GM23338 (cell line): ENCODE measurements at regions not wholly inside any gene's neighbourhood (a gene's known extent, or its start where the extent isn't known, plus 50 kb on each side); places are given as distances from the start of the nearest gene placed in this dataset.

Experiments
- ATAC-seq: fragments of 200-7000 bp; cut with Tn5 transposase; 3 replicates; pipeline ENCODE4 v1.9.1; 2020
- DNase-seq: peaks from one replicate; pipeline ENCODE4 v3.0.0-alpha.2; 2015; ENCODE audit warnings: low spot score
- H2AFZ ChIP-seq: fragments of 200-600 bp; sonication (generic); 2 replicates; pipeline ENCODE4 v1.8.0; 2016; ENCODE audit warnings: antibody characterized with exemption, mild to moderate bottlenecking, moderate library complexity
- H3F3A ChIP-seq: fragments of 200-600 bp; sonication (generic); replicated peaks from 2 replicates; pipeline ENCODE4 v1.8.0; 2017; ENCODE audit warnings: antibody characterized with exemption, mixed run types, low read depth
- H3K27ac ChIP-seq: fragments of 200-600 bp; sonication (generic); 2 replicates; pipeline ENCODE4 v1.6.1; 2016; ENCODE audit warnings: low read depth
- H3K27me3 ChIP-seq: fragments of 200-600 bp; sonication (generic); 2 replicates; pipeline ENCODE4 v1.8.0; 2016; ENCODE audit warnings: mild to moderate bottlenecking, mixed run types, moderate library complexity; ENCODE audit not compliant: insufficient read depth
- H3K36me3 ChIP-seq: fragments of 200-600 bp; sonication (generic); 2 replicates; pipeline ENCODE4 v1.8.0; 2016; ENCODE audit warnings: mild to moderate bottlenecking; ENCODE audit not compliant: insufficient read depth
- H3K4me1 ChIP-seq: fragments of 200-600 bp; sonication (generic); 2 replicates; pipeline ENCODE4 v1.8.0; 2016; ENCODE audit warnings: mild to moderate bottlenecking, moderate library complexity; ENCODE audit not compliant: insufficient read depth
- H3K4me2 ChIP-seq: fragments of 200-600 bp; sonication (generic); 2 replicates; pipeline ENCODE4 v1.7.1; 2017; ENCODE audit warnings: mixed run types
- H3K4me3 ChIP-seq: fragments of 200-600 bp; sonication (generic); 2 replicates; pipeline ENCODE4 v1.6.1; 2016; ENCODE audit warnings: mixed run types
- H3K79me2 ChIP-seq: fragments of 200-600 bp; sonication (generic); replicated peaks from 2 replicates; pipeline ENCODE4 v1.8.0; 2017; ENCODE audit warnings: mild to moderate bottlenecking; ENCODE audit not compliant: insufficient read depth
- H3K9me2 ChIP-seq: fragments of 200-600 bp; sonication (generic); 2 replicates; pipeline ENCODE4 v1.8.0; 2017; ENCODE audit not compliant: insufficient read depth
- H4K20me1 ChIP-seq: fragments of 200-600 bp; sonication (generic); replicated peaks from 2 replicates; pipeline ENCODE4 v1.8.0; 2017; ENCODE audit warnings: mild to moderate bottlenecking; ENCODE audit not compliant: insufficient read depth
- H3K27ac Mint-ChIP-seq: 2 replicates; pipeline ENCODE4 v1.8.0; 2020; ENCODE audit warnings: inconsistent platforms, mild to moderate bottlenecking, moderate library complexity, mixed read lengths
- H3K27me3 Mint-ChIP-seq: 3 replicates; pipeline ENCODE4 v1.8.0; 2022; ENCODE audit warnings: low read depth, mild to moderate bottlenecking, moderate library complexity, mixed read lengths, inconsistent platforms; ENCODE audit not compliant: insufficient read depth, poor library complexity
- H3K36me3 Mint-ChIP-seq: 3 replicates; pipeline ENCODE4 v1.8.0; 2021; ENCODE audit warnings: low read depth, mild to moderate bottlenecking, inconsistent platforms, moderate library complexity, mixed read lengths
- H3K4me1 Mint-ChIP-seq: 3 replicates; pipeline ENCODE4 v1.8.0; 2020; ENCODE audit warnings: mild to moderate bottlenecking, inconsistent platforms, mixed read lengths
- H3K4me3 Mint-ChIP-seq: 3 replicates; pipeline ENCODE4 v1.8.0; 2021; ENCODE audit warnings: moderate library complexity, mild to moderate bottlenecking, inconsistent platforms, mixed read lengths
- H3K9me3 Mint-ChIP-seq: 3 replicates; pipeline ENCODE4 v1.8.0; 2020; ENCODE audit warnings: moderate library complexity, mild to moderate bottlenecking, inconsistent platforms, mixed read lengths
- EZH2phosphoT487 ChIP-seq: fragments of 200-600 bp; sonication (generic); IDR thresholded peaks from one replicate; pipeline ENCODE4 v1.8.1; 2018; ENCODE audit warnings: antibody characterized with exemption; ENCODE audit not compliant: unreplicated experiment
- JUNB ChIP-seq: IDR thresholded peaks from one replicate; pipeline ENCODE4 v1.6.1; 2016; ENCODE audit warnings: antibody characterized with exemption; ENCODE audit not compliant: unreplicated experiment
- POLR2AphosphoS5 ChIP-seq: IDR thresholded peaks from 2 replicates; pipeline ENCODE4 v1.6.1; 2016; ENCODE audit warnings: antibody characterized with exemption, low read depth
- REST ChIP-seq: IDR thresholded peaks from one replicate; pipeline ENCODE4 v1.6.1; 2018; ENCODE audit warnings: antibody characterized with exemption; ENCODE audit not compliant: unreplicated experiment
- STAT1 ChIP-seq: IDR thresholded peaks from one replicate; pipeline ENCODE4 v1.6.1; 2016; ENCODE audit warnings: antibody characterized with exemption; ENCODE audit not compliant: unreplicated experiment
- ZNF114 ChIP-seq: fragments of 250-450 bp; sonication (Bioruptor Pico); IDR thresholded peaks from 2 replicates; pipeline ENCODE4 v1.5.0; 2020; ENCODE audit warnings: mild to moderate bottlenecking, moderate library complexity
- TF ChIP-seq, protein P1 (sequence below): fragments of 250-450 bp; sonication (Bioruptor Pico); IDR thresholded peaks from 2 replicates; pipeline ENCODE4 v1.5.0; 2020; ENCODE audit warnings: mild to moderate bottlenecking, moderate library complexity
- TF ChIP-seq, protein P2 (sequence below), 2 experiments: fragments of 200-600 bp in 1 of 2; sonication (generic) in 1 of 2; conservative IDR thresholded peaks; 2 replicates each; pipeline versions ENCODE4 v1.5.1 to v1.6.1; 2016 to 2017; ENCODE audit warnings: antibody characterized with exemption in 2 of 2, low read depth in 2 of 2, mild to moderate bottlenecking in 2 of 2, moderate library complexity in 1 of 2
- TF ChIP-seq, protein P3 (sequence below): IDR thresholded peaks from 2 replicates; pipeline ENCODE4 v1.6.1; 2016; ENCODE audit warnings: antibody characterized with exemption

DNA sequence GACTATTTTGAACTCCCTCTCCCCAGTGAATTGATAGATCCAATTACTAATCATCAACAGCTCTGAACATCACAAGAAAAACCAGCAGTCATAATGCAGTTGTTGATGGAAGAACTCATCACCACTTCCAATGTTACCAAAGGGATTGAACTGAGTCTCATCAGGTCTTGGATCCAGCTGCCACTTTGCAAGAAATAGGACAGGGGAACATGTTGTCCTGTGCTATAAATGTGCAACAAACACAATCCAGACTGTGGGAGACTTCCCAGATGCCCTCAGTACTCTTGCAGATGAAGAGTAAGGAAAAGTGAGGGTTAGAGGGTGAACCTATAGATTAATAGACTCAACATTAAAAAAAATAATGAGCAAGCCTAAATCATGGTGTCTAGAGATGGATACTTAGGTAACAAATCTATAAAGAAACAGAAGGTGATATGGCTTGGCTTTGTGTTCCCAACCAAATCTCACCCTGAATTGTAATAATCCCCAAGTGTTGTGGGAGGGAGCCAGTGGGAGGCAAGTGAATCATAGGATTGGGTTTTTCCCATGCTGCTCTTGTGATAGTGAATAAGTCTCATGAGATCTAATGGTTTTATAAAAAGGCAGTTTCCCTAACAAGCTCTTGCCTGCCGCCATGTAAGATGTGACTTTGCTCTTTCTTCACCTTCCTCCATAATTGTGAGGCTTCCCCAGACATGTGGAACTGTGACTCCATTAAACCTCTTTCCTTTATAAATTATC lies 63.4 kb upstream of the PAPPA start (continued):
- TF ChIP-seq, protein P1, sequence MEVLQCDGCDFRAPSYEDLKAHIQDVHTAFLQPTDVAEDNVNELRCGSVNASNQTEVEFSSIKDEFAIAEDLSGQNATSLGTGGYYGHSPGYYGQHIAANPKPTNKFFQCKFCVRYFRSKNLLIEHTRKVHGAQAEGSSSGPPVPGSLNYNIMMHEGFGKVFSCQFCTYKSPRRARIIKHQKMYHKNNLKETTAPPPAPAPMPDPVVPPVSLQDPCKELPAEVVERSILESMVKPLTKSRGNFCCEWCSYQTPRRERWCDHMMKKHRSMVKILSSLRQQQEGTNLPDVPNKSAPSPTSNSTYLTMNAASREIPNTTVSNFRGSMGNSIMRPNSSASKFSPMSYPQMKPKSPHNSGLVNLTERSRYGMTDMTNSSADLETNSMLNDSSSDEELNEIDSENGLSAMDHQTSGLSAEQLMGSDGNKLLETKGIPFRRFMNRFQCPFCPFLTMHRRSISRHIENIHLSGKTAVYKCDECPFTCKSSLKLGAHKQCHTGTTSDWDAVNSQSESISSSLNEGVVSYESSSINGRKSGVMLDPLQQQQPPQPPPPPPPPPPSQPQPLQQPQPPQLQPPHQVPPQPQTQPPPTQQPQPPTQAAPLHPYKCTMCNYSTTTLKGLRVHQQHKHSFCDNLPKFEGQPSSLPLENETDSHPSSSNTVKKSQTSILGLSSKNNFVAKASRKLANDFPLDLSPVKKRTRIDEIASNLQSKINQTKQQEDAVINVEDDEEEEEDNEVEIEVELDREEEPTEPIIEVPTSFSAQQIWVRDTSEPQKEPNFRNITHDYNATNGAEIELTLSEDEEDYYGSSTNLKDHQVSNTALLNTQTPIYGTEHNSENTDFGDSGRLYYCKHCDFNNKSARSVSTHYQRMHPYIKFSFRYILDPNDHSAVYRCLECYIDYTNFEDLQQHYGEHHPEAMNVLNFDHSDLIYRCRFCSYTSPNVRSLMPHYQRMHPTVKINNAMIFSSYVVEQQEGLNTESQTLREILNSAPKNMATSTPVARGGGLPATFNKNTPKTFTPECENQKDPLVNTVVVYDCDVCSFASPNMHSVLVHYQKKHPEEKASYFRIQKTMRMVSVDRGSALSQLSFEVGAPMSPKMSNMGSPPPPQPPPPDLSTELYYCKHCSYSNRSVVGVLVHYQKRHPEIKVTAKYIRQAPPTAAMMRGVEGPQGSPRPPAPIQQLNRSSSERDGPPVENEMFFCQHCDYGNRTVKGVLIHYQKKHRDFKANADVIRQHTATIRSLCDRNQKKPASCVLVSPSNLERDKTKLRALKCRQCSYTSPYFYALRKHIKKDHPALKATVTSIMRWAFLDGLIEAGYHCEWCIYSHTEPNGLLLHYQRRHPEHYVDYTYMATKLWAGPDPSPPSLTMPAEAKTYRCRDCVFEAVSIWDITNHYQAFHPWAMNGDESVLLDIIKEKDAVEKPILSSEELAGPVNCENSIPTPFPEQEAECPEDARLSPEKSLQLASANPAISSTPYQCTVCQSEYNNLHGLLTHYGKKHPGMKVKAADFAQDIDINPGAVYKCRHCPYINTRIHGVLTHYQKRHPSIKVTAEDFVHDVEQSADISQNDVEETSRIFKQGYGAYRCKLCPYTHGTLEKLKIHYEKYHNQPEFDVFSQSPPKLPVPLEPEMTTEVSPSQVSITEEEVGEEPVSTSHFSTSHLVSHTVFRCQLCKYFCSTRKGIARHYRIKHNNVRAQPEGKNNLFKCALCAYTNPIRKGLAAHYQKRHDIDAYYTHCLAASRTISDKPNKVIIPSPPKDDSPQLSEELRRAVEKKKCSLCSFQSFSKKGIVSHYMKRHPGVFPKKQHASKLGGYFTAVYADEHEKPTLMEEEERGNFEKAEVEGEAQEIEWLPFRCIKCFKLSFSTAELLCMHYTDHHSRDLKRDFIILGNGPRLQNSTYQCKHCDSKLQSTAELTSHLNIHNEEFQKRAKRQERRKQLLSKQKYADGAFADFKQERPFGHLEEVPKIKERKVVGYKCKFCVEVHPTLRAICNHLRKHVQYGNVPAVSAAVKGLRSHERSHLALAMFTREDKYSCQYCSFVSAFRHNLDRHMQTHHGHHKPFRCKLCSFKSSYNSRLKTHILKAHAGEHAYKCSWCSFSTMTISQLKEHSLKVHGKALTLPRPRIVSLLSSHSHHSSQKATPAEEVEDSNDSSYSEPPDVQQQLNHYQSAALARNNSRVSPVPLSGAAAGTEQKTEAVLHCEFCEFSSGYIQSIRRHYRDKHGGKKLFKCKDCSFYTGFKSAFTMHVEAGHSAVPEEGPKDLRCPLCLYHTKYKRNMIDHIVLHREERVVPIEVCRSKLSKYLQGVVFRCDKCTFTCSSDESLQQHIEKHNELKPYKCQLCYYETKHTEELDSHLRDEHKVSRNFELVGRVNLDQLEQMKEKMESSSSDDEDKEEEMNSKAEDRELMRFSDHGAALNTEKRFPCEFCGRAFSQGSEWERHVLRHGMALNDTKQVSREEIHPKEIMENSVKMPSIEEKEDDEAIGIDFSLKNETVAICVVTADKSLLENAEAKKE, result no peak
- TF ChIP-seq, protein P2, sequence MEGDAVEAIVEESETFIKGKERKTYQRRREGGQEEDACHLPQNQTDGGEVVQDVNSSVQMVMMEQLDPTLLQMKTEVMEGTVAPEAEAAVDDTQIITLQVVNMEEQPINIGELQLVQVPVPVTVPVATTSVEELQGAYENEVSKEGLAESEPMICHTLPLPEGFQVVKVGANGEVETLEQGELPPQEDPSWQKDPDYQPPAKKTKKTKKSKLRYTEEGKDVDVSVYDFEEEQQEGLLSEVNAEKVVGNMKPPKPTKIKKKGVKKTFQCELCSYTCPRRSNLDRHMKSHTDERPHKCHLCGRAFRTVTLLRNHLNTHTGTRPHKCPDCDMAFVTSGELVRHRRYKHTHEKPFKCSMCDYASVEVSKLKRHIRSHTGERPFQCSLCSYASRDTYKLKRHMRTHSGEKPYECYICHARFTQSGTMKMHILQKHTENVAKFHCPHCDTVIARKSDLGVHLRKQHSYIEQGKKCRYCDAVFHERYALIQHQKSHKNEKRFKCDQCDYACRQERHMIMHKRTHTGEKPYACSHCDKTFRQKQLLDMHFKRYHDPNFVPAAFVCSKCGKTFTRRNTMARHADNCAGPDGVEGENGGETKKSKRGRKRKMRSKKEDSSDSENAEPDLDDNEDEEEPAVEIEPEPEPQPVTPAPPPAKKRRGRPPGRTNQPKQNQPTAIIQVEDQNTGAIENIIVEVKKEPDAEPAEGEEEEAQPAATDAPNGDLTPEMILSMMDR (conservative IDR thresholded peaks at IDR 0.05; ENCODE audit: low read depth in 2 of 2), result no peak
- TF ChIP-seq, protein P3, sequence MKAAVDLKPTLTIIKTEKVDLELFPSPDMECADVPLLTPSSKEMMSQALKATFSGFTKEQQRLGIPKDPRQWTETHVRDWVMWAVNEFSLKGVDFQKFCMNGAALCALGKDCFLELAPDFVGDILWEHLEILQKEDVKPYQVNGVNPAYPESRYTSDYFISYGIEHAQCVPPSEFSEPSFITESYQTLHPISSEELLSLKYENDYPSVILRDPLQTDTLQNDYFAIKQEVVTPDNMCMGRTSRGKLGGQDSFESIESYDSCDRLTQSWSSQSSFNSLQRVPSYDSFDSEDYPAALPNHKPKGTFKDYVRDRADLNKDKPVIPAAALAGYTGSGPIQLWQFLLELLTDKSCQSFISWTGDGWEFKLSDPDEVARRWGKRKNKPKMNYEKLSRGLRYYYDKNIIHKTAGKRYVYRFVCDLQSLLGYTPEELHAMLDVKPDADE, result no peak

DNA sequence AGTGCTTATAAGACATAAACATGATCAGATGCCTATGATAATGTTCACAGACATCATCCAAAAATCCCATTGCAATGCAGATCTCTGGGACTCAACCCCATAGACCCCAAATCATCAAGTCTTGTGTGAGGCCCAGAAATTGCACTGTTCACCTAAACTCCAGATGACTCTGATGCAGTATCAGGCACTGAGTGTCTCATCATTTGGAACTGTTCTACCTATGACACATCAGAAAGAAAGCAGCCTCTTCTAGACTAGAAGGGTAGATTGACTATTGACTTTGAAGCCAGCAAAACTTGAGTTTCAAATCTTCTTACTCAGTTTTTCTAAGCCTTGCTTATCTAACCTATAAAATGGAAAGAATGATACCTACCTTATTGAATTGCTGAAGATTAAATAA lies 58.7 kb upstream of the PAPPA start:
- no peaks in the 10 kb centered on the region for H3K36me3 ChIP-seq
- H3K9me2 ChIP-seq, result peaks cover 19% of the 10 kb centered on the region
- no peak overlapping the region for H3K27ac Mint-ChIP-seq
- ATAC-seq (no peak), DNase-seq (no peak)
- peaks cover 4% of the 10 kb centered on the region for H3K27me3 Mint-ChIP-seq
- H3K27ac ChIP-seq, result no peak overlapping the region
- peaks cover 6% of the 10 kb centered on the region; the same call in 2 of the 3 replicates for H3K9me3 Mint-ChIP-seq
- H3K36me3 Mint-ChIP-seq, result no peaks in the 10 kb centered on the region
- no peaks in the 10 kb centered on the region for H3K79me2 ChIP-seq
- peaks cover 13% of the 10 kb centered on the region for H3K4me1 Mint-ChIP-seq
- no peaks in the 10 kb centered on the region for H3K4me1 ChIP-seq
- no peak overlapping the region for H3K4me2 ChIP-seq
- H4K20me1 ChIP-seq, result no peaks in the 10 kb centered on the region
- H3K27me3 ChIP-seq, result no peaks in the 10 kb centered on the region
- H3F3A ChIP-seq, result no peaks in the 10 kb centered on the region
- no peak overlapping the region for H3K4me3 ChIP-seq
- no peak overlapping the region for H3K4me3 Mint-ChIP-seq
- no peak overlapping the region for H2AFZ ChIP-seq
- TF ChIP-seq EZH2phosphoT487, result no peak
- TF ChIP-seq, protein P3, result no peak
- no peak for TF ChIP-seq ZNF114 (CRISPR knock-in tag)
- no peak for TF ChIP-seq JUNB
- TF ChIP-seq POLR2AphosphoS5, result no peak
- no peak for TF ChIP-seq STAT1
- no peak for TF ChIP-seq REST
